GM21786 (cell line): ENCODE measurements at regions not wholly inside any gene's neighbourhood (a gene's known extent, or its start where the extent isn't known, plus 50 kb on each side); places are given as distances from the start of the nearest gene placed in this dataset.

ENCODE experiments used
- ATAC-seq: cut with Tn5 transposase; IDR thresholded peaks from one replicate; pipeline ENCODE4 v1.9.1; 2021; ENCODE audit not compliant: unreplicated experiment

GRCh38 chr20:12638633-12639312 lies 370.0 kb upstream of the SPTLC3 start:
- no peak for ATAC-seq

- no peak for ATAC-seq
Measured at GRCh38 chr20:12640251-12640650, 368.5 kb upstream of the SPTLC3 start.

- no peak for ATAC-seq
Measured at GRCh38 chr20:12641619-12642018, 367.2 kb upstream of the SPTLC3 start.

GRCh38 chr20:12644461-12644860 lies 364.3 kb upstream of the SPTLC3 start:
- ATAC-seq = no peak

DNA sequence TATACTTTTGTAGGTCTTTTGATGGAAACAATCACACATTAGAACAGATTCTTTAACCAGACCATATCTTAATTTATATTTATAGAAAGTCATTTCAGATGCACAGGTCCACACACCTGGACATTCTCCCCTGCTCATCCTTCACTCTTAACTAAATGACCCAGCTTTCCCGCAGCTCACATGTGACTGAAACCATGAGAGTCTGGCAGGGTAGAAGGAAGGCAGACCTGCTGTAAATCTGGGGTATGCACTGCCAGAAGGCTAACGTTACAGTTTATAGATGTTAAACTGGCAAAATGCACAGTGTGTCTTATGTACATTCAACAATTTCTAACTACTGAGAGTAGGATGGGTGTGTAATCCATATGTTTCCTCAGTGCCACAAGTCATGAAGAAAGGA lies 359.5 kb upstream of the SPTLC3 start:
- no peak for ATAC-seq

- no peak for ATAC-seq
Measured at GRCh38 chr20:12653642-12654041, 355.1 kb upstream of the SPTLC3 start.

- ATAC-seq = no peak
Measured at GRCh38 chr20:12659942-12660341, 348.8 kb upstream of the SPTLC3 start.

DNA sequence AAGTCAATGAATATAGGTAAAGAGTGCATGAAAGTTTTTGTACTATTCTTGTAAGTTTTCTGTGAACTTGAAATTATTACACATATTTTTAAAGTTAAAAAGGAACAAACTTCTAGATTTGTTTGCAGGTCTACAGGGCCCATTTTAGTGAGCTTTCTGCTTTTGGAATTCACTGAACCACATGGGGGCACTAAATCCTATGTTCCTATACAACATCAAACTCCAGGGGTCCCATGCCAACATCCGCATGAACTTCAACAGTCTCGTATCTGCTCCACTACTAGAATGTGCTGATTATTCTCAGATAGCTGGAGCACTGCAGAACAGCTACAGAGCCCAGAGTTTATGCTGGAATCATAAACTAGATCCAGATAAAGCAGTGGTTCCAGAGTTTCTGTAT lies 347.9 kb upstream of the SPTLC3 start:
- ATAC-seq = no peak

GRCh38 chr20:12670301-12670700 lies 338.5 kb upstream of the SPTLC3 start:
- ATAC-seq = no peak

DNA sequence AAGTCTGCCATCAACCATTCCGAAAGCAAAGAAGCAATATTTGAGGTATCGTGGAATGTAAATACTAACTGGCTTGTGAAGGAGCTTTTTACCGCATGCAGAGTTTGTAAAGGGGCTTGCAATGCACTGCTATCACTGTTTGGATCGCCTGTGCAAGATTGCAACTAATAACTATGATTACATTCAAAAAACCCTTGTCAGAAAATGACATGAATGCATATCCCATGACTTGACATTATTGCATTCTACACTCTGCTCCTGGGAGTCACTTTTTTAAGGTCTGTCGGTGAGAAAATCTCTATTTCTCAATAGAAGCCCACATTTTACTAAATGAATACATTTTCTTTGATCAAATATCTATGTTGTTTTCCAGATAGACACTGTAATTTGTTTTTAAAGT lies 335.4 kb upstream of the SPTLC3 start:
- no peak for ATAC-seq

DNA sequence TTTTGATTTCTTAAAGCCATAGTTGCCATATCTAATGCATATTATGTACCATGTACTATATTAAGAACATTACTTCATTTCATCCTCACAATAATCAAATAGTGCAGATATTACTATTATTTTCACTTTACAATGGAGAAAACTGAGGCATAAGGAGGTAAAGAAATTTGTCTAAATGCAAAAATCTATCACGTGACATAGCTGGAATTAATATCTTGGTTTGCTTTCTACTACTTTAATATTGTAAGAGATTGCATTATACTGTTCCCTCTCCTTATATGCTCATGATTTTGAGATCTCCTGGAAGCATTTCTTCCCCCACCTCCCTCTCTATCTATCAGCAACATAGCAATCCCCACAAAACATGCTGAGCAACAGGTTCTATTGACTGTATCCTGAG lies 330.8 kb upstream of the SPTLC3 start:
- no peak for ATAC-seq

DNA sequence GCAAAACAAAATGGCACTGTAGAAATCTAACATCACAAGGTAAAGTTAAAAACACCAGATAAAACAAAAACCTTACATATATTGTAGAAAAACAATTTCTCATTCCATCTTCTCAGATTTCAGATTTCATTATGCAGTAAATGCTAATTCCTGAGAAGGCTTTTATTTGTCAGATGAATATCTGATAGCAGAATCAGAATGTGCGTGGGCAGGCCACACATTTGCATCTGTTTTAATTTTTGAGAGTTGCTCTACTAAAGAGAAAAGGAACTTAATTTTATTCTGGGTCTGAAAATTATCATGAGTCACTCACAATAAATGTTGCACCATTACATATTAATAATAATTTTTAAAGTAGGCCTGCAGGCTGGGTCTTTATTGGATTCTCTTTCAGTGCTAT lies 329.3 kb upstream of the SPTLC3 start:
- no peak for ATAC-seq

GRCh38 chr20:12682613-12683012 lies 326.2 kb upstream of the SPTLC3 start:
- no peak for ATAC-seq

DNA sequence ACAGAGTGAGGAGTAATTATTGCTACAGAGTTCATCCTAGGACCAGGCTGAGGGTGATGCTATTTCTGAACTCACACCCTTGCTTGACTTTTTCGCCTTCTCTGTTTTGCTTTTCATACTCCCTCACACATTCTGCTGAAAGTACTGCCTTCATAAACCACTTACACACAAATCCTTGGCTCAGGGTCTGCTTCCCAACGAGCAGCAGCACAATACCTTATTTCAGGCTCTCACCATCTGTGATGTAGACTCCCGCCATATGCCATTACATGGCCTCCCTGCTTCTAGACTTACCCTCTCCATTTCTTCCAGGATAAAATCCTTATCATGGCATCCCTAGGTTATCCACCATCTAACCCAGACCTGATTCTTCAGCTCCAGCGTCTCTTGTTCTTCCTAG lies 321.3 kb upstream of the SPTLC3 start:
- ATAC-seq = no peak

- no peak for ATAC-seq
Measured at GRCh38 chr20:12695937-12696336, 312.8 kb upstream of the SPTLC3 start.

DNA sequence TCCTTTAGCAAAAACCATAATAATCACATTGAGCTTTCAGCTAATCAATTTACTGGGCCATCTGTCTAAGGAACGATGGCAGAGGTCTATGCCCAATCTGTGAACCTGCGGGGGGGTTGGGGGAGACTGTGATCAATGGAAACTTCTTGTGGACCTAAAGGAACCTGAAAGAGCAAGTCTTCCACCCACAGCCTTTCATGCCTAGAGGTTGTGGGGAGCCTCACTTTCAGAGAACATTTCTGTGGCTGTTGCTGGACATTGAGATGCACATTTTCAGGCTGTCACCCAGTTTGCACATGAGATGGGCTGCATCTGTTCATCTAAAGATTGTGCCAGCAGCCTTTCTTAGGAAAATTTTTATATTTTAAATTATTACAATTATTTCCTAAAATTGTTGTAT lies 310.0 kb upstream of the SPTLC3 start:
- no peak for ATAC-seq

DNA sequence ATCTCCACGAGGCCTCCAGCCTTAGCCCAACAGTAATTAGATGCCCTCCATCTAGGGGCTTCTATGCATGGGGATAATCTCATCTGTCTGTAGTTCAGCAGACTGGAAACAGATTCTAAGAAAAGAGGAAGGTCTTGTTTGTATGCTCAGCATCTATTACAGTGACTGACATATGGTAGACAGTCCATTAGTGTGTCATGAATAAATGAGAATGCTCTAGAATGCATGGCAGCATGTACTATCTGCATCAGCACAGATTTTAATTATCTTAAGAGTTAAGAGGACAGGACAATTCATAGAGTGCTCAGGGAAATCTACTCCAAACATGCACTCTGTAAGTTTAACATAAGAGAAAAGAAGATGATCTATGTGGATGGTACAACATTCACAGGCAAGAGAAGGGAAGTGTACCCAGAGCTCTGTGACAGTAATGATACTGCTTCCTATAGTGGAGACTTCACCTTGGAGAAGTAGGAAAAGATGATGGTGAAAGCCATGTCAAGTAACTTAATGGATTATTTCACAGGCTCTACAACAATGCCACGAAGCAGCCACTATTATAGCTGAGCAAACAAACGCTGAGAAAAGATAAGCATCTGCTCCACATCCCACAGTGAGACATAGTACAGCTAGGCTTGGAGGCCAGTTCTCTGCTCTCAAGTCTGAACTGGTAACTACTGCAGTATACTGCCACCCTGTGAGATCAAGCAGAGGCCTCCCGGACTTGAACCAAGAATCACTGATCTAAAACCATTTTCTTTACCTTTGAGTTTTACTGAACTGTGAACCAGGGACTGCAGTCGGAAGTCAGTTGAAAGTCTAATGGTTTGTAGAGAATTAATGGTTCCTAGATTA lies 309.2 kb upstream of the SPTLC3 start:
- ATAC-seq = no peak

DNA sequence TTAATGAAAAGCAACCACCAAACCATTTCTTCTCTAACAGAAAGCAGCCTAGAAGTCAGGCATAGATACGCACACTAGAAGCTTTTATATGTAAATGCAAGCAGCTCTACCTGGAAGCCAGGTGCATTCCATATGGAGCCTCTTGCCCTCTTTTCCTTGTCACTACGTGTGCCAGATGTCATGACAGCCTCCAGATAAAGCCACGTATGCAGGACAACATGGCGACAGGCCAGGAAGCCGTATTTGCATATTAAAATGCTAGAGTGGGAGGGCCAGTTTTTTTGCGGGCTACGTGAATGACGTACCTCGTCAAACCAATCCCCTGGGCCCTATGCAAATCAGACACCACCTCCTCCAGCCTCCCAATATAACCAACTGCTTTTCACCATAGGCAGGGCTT lies 308.1 kb upstream of the SPTLC3 start:
- no peak for ATAC-seq

DNA sequence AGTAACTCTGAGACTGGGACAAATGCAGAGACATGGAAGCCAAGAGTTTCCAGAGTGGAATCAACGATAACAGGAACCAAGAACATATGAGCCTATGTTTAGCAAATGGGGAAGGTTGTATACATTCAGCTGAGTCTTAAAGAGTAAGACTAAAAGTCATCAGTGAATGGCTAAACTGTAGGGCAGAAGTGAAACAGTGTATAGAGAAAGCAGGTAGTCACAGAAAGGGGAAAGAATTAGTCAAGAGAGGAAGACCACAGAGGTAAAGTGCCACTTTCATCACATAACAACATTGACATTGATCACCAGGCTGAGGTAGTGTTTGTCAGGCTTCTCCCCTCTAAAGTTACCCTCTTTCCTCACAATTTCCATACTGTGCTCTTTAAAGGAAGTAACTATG lies 306.5 kb upstream of the SPTLC3 start:
- ATAC-seq = no peak

- ATAC-seq = no peak
Measured at GRCh38 chr20:12715371-12715770, 293.4 kb upstream of the SPTLC3 start.

GRCh38 chr20:12715991-12716680 lies 292.6 kb upstream of the SPTLC3 start:
- ATAC-seq = no peak

DNA sequence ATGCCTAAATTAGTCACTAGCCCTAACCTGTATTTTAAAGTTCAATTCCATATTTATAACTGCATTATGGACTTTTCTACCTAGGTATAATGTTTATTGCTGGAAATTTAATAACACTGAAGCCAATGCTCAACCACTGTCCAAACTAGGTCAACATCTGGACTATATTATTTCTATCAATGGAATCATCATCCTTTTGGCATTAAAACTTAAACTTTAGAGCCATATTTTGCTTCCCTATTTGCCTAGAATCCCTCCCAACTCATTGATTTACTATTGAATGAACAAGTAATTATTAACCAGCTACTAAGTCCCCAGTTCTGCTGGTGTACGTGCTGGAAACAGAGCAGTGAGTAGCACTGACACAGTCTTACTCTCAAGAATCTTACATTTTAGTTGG lies 291.7 kb upstream of the SPTLC3 start:
- no peak for ATAC-seq
